Right ventricle myocardium inferior (tissue), 1 donor: ENCODE measurements at regions not wholly inside any gene's neighbourhood (a gene's known extent, or its start where the extent isn't known, plus 50 kb on each side); places are given as distances from the start of the nearest gene placed in this dataset.

Experiments used
- ATAC-seq: fragments of 200-7000 bp; cut with Tn5 transposase; one replicate; pipeline ENCODE4 v1.9.1; 2020; ENCODE audit warnings: mild to moderate bottlenecking, moderate library complexity
- DNase-seq: peaks from one replicate; pipeline ENCODE4 v3.0.0; 2021; ENCODE audit errors: missing footprints
- intact Hi-C: fragments of 100-400 bp; cut with DNase I; formaldehyde crosslinking; loops from one replicate; pipeline ENCODE4 v1.11.0; 2022
- donor health status: DM: no; HTN: yes; CAD: no; lungs with severe emphysema.

DNA sequence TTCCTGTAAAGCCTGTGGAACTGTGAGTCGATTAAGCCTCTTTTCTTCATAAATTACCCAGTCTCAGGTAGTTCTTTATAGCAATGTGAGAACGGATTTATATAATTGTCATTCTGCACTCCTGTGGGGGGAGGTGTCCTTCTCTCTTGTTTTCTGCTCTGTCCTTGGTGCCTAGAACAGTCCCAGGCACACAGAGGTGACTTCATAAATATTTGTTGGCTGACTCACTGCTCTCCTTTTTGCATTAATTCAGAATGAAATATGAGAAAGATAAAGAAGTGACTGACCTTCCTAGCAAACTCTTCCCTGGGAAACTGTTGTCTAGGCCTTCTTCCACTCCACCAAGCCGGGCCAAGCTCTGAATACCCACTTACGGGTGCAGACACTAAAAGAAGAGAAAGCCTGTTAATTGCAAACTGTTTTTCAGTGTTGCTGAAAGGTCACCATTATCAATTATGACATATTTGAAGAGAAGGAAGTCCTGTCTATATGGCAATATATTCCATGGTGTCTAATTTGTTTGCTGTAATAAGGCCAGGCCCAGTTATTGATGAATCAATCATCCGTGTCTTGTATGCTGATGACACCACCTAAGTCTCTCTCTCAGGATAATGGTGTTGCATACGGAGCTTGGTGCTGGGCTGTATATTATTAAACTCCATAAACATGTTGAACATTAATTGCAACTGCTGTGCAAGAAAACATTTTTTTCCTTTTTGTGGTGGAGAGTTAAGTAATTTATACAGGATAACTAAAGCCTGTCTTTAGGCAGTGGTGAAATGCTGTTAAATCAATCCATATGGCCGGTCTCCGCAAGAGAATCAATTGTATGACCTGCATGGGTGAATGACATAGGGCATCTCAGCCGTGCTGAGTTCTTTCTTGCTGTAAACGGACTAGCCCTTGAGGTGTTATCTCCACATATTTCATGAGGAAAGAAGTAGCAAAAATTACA is 567.5 kb downstream of the SLC4A3 start:
- intact Hi-C loops, result no loop called here
- ATAC-seq, result no peak
- DNase-seq, result no peak

GRCh38 chr2:220198896-220199295 is 571.5 kb downstream of the SLC4A3 start:
- peak; percentile 60 for ATAC-seq

DNA sequence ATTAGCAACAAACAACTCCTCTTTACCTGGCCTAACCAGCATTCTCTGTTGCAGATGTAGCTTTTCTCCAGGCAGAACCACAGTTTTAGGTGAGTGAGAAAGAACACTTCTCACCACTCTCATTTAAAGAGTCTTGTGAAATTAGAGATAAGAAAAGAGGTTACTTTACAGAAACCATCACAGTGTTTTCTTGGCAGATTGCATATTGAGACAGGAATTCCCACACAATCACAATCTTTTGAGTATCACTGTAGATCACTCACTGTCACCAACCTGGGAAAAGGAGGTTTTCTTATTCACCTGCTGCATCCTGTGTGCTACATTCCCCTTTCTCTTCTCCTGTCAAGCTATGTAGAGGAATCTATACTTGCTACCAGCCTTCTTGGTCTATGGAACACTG is 574.6 kb downstream of the SLC4A3 start:
- no peak for ATAC-seq
- intact Hi-C loops, result no loop called here
- DNase-seq, result no peak

More at GRCh38 chr2:220198896-220199295, 571.5 kb downstream of the SLC4A3 start:
- intact Hi-C loops, result no loop called here
- DNase-seq, result no peak

GRCh38 chr2:220209093-220209492 is 581.7 kb downstream of the SLC4A3 start:
- intact Hi-C loops, result no loop called here
- no peak for DNase-seq
- no peak for ATAC-seq

- intact Hi-C loops, result no loop called here
- no peak for ATAC-seq
- no peak for DNase-seq
These were observed 582.3 kb downstream of the SLC4A3 start for GRCh38 chr2:220209751-220210150.

GRCh38 chr2:220212296-220213080 is 585.1 kb downstream of the SLC4A3 start:
- intact Hi-C loops, result no loop called here
- DNase-seq (no peak), ATAC-seq (no peak)

GRCh38 chr2:220215785-220216184 is 588.4 kb downstream of the SLC4A3 start:
- DNase-seq (no peak), ATAC-seq (no peak)
- intact Hi-C loops, result no loop called here

DNA sequence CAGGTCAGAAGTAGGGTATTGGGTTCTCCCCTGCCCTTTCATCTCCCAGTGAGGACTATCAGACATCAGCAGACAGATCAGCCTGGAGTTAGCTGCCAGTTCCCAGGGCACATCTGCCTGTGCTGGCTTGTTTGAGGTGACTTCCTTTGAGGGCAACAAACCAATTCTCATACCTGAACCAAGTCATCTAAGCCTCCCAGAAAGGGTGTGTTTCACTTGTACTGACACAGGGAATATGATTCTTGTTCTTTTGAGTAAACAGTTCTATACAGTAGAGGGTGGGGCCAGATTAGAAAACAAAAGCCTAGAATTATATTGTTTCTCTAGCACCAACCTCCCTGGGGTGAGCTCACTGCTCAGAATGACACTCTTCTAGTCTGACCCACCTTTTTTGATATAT is 591.9 kb downstream of the SLC4A3 start:
- DNase-seq (no peak), ATAC-seq (no peak)
- intact Hi-C loops, result no loop called here

DNA sequence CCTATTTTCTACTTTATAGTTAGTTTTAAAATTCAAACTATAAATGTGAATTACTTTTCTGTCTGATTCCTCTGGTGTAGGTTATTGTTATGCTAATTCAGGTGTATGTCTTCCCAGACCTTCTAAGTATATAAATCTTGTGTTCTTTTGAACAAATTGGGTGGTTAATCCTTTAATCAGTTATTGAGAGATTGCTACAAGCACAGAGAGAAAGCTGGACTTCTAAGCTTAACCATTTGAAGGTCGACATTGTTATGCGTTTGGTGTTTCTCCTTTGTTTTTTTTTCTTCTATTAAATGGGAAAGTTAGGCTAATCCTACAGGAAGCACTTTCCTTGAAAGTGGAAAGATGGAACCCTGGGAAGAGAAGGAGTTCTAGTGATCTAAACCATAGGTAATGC is 592.6 kb downstream of the SLC4A3 start:
- no peak for ATAC-seq
- intact Hi-C loops, result no loop called here
- no peak for DNase-seq

DNA sequence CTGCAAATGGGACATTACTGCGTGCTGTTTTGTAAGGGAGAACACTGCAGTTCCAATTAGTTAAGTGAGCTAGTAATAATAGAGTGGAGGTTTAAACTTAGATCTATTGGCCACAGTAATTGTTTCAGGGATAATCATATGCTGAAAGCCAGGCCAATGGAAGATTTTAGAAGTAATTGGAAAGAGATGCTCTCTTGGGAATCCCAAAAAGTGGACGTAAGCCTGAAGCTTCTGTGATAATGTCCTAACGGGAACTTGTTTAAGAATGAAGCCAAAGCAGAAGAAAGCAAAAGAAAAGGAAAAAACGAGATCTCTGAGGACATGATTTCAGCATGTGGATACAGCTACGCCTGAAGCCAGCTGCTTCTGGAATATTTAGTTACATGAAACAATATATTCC is 594.6 kb downstream of the SLC4A3 start:
- DNase-seq (no peak), ATAC-seq (peak; percentile 80)
- intact Hi-C loops, result no loop called here

GRCh38 chr2:220224691-220225543 is 597.5 kb downstream of the SLC4A3 start:
- intact Hi-C loops, result no loop called here
- no peak for DNase-seq
- ATAC-seq, result no peak

- DNase-seq (no peak), ATAC-seq (no peak)
- intact Hi-C loops, result no loop called here
These were observed 598.6 kb downstream of the SLC4A3 start for GRCh38 chr2:220226076-220226475.

DNA sequence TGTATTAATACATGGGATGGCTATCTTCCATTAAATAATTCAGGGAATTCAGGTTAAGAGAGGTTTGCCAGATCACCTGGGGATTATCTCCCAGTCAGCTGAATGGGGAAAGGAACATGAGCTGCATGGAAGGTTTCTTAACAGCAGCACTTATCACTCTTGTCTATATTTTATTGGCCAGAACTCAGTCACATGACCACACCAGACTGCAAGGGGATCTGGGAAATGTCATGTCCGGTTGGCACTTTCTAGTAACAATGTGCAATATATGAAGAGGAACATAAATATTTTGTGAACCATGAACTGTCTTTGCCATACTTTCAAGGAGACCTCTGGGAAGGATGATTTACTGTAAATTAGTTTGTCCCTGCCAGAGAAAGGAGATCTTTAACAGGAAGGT is 599.1 kb downstream of the SLC4A3 start:
- intact Hi-C loops, result no loop called here
- DNase-seq (no peak), ATAC-seq (no peak)

- ATAC-seq (no peak), DNase-seq (no peak)
- intact Hi-C loops, result no loop called here
These were observed 600.0 kb downstream of the SLC4A3 start for GRCh38 chr2:220227266-220227920.

- DNase-seq (no peak), ATAC-seq (no peak)
- intact Hi-C loops, result no loop called here
These were observed 601.0 kb downstream of the SLC4A3 start for GRCh38 chr2:220228310-220229006.

GRCh38 chr2:220240641-220241040 is 613.2 kb downstream of the SLC4A3 start:
- ATAC-seq (no peak), DNase-seq (no peak)
- intact Hi-C loops, result no loop called here

DNA sequence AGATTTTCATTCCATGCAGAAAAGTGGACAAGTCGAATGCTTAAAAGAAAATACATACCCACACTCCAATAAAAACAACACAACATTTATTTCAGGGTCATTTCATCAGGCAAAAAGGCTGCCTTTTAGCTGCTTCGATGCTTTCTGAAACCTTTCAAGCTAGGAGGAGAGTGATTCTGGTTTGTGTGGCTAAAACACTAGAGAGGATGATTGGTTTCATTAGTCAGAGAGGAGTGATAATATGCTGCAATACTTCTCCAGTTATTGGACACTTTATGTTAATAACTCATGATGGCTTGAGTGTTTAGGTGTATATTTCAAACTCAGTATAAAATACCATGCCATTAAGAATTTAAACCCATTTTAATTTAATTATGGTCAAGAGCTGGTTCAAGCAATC is 614.0 kb downstream of the SLC4A3 start:
- DNase-seq (no peak), ATAC-seq (no peak)
- intact Hi-C loops, result no loop called here

DNA sequence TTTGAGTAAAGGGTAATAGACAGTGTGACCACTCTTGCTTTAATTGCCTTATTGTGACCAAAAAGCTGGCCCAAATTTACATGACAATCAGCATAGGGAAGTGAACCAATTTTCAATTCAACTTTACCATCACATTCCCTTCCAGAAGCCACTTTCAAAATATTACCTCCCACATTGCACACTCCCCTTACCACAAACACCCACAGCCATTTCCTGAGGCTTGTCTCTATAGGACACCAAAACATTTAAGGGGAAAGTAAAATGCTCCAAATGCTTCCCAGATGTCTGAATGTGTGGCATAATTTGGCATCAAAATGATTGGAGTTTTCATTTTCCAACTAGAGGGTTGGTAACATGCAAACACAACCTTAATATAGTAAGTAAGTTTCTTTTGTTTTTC is 616.1 kb downstream of the SLC4A3 start:
- DNase-seq (no peak), ATAC-seq (no peak)
- intact Hi-C loops, result no loop called here
